Activated CD8-positive, alpha-beta T cell treated with anti-CD3 and anti-CD28 coated beads for 36 hours (primary cell): ENCODE measurements at regions not wholly inside any gene's neighbourhood (a gene's known extent, or its start where the extent isn't known, plus 50 kb on each side); places are given as distances from the start of the nearest gene placed in this dataset.

ENCODE experiments used
- ATAC-seq: fragments of 200-7000 bp; cut with Tn5 transposase; one replicate; pipeline ENCODE4 v1.10.0; 2021; ENCODE audit warnings: mild to moderate bottlenecking, moderate library complexity
- CTCF ChIA-PET: fragments of 350-600 bp; sonication (Branson Sonifier 250); formaldehyde crosslinking; loops from one replicate; lab custom pipeline; 2021; ENCODE audit warnings: antibody characterized with exemption; lab: Charles Lee
- POLR2A ChIA-PET: fragments of 350-600 bp; sonication (Branson Sonifier 250); formaldehyde crosslinking; loops from one replicate; lab custom pipeline; 2021; ENCODE audit warnings: antibody characterized with exemption; lab: Charles Lee
- DNase-seq: peaks from one replicate; pipeline ENCODE4 v3.0.0-alpha.2; 2020
- H3K27ac Mint-ChIP-seq: one replicate; pipeline ENCODE4 v1.8.0; 2021; ENCODE audit warnings: mild to moderate bottlenecking, mixed read lengths
- H3K27me3 Mint-ChIP-seq: one replicate; pipeline ENCODE4 v1.8.0; 2021; ENCODE audit warnings: mixed read lengths
- H3K36me3 Mint-ChIP-seq: one replicate; pipeline ENCODE4 v1.8.0; 2021; ENCODE audit warnings: low read depth, mixed read lengths
- H3K4me1 Mint-ChIP-seq: one replicate; pipeline ENCODE4 v1.8.0; 2021; ENCODE audit warnings: low read depth, mixed read lengths
- H3K4me3 Mint-ChIP-seq: one replicate; pipeline ENCODE4 v1.8.0; 2021; ENCODE audit warnings: mild to moderate bottlenecking, moderate library complexity, mixed read lengths
- H3K9me3 Mint-ChIP-seq: one replicate; pipeline ENCODE4 v1.8.0; 2021; ENCODE audit warnings: mixed read lengths
- intact Hi-C: fragments of 100-400 bp; cut with micrococcal nuclease; formaldehyde crosslinking; loops from one replicate; pipeline ENCODE4 v1.10.0; 2022
- TF ChIP-seq, protein P1 (sequence below): fragments of 200-600 bp; IDR thresholded peaks from one replicate; pipeline ENCODE4 v1.8.0; 2022; ENCODE audit warnings: antibody characterized with exemption, mild to moderate bottlenecking

- ATAC-seq: no peak
- TF ChIP-seq, protein P1, sequence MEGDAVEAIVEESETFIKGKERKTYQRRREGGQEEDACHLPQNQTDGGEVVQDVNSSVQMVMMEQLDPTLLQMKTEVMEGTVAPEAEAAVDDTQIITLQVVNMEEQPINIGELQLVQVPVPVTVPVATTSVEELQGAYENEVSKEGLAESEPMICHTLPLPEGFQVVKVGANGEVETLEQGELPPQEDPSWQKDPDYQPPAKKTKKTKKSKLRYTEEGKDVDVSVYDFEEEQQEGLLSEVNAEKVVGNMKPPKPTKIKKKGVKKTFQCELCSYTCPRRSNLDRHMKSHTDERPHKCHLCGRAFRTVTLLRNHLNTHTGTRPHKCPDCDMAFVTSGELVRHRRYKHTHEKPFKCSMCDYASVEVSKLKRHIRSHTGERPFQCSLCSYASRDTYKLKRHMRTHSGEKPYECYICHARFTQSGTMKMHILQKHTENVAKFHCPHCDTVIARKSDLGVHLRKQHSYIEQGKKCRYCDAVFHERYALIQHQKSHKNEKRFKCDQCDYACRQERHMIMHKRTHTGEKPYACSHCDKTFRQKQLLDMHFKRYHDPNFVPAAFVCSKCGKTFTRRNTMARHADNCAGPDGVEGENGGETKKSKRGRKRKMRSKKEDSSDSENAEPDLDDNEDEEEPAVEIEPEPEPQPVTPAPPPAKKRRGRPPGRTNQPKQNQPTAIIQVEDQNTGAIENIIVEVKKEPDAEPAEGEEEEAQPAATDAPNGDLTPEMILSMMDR: no peak
- H3K36me3 Mint-ChIP-seq: no peaks in the 10 kb centered on the region
- H3K4me3 Mint-ChIP-seq: no peak overlapping the region
- DNase-seq: no peak
- intact Hi-C loops: no loop called here
- ChIA-PET CTCF (interaction anchor here (0.6 to 2.4 kb wide), 10 partner anchors 8 to 535 kb away, joined by 3 to 11 read pairs (median 4); no protein-coding TSS in a partner anchor), POLR2A (no interaction called here)
- H3K9me3 Mint-ChIP-seq: no peaks in the 10 kb centered on the region
- peaks cover 5% of the 10 kb centered on the region for H3K27me3 Mint-ChIP-seq
- peaks cover 7% of the 10 kb centered on the region for H3K4me1 Mint-ChIP-seq
- no peak overlapping the region for H3K27ac Mint-ChIP-seq
These were observed 194.4 kb downstream of the MAP2K6 start for GRCh38 chr17:69608808-69609472.

GRCh38 chr17:69609473-69610305 lies 195.2 kb downstream of the MAP2K6 start:
- CTCF ChIA-PET: interaction anchor here (0.6 to 2.4 kb wide), 11 partner anchors 9 to 534 kb away, joined by 3 to 11 read pairs (median 4); no protein-coding TSS in a partner anchor
- Mint-ChIP-seq H3K4me3 (no peak overlapping the region), H3K27ac (no peak overlapping the region), H3K9me3 (no peaks in the 10 kb centered on the region), H3K36me3 (no peaks in the 10 kb centered on the region), H3K4me1 (peaks cover 7% of the 10 kb centered on the region), H3K27me3 (peaks cover 5% of the 10 kb centered on the region)
- DNase-seq: no peak
- POLR2A ChIA-PET: no interaction called here
- TF ChIP-seq, protein P1: peak; percentile 54
- ATAC-seq: no peak
- intact Hi-C loops: no loop called here

- no peak overlapping the region for H3K27ac Mint-ChIP-seq
- H3K4me1 Mint-ChIP-seq: no peaks in the 10 kb centered on the region
- DNase-seq: no peak
- ATAC-seq: no peak
- no peak overlapping the region for H3K4me3 Mint-ChIP-seq
- TF ChIP-seq, protein P1: no peak
- H3K9me3 Mint-ChIP-seq: peaks cover 2% of the 10 kb centered on the region
- H3K36me3 Mint-ChIP-seq: no peaks in the 10 kb centered on the region
- intact Hi-C loops: no loop called here
- peaks cover 6% of the 10 kb centered on the region for H3K27me3 Mint-ChIP-seq
- ChIA-PET CTCF (interaction anchor here (1.3 kb wide), 1 partner anchor 11 kb away, joined by 4 read pairs; no protein-coding TSS in a partner anchor), POLR2A (no interaction called here)
These were observed 205.9 kb downstream of the MAP2K6 start for GRCh38 chr17:69620363-69620762.

DNA sequence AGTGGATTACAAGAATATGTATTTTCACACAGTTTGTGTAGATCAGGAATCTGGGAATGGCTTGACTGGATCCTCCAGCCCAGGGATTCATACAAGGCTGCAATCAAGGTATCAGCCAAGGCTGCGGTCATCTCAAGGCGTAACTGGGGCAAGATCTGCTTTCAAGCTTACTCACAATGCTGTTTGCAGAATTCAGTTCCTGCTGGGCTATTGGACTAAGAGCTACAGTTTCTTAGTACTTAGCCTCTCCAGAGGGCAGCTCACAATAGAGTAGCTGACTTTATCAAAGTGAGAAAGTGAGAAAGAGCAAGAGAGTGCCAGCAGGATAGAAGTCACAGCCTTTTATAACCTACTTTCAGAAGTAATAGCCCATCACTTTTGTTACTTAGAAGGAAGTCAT lies 211.0 kb downstream of the MAP2K6 start:
- TF ChIP-seq, protein P1: no peak
- H3K27ac Mint-ChIP-seq: no peak overlapping the region
- POLR2A ChIA-PET: no interaction called here
- no peak overlapping the region for H3K4me3 Mint-ChIP-seq
- DNase-seq (no peak), ATAC-seq (no peak)
- intact Hi-C loops: no loop called here
- peaks cover 7% of the 10 kb centered on the region for H3K27me3 Mint-ChIP-seq
- H3K36me3 Mint-ChIP-seq: no peaks in the 10 kb centered on the region
- H3K4me1 Mint-ChIP-seq: no peaks in the 10 kb centered on the region
- peaks cover 2% of the 10 kb centered on the region for H3K9me3 Mint-ChIP-seq
- CTCF ChIA-PET: no interaction called here
